HCT116 (cell line): ENCODE measurements at regions not wholly inside any gene's neighbourhood (a gene's known extent, or its start where the extent isn't known, plus 50 kb on each side); places are given as distances from the start of the nearest gene placed in this dataset.

ENCODE experiments used
- ATAC-seq: fragments of 200-7000 bp; cut with Tn5 transposase; 2 replicates; pipeline ENCODE4 v1.9.1; 2020; ENCODE audit warnings: mild to moderate bottlenecking, moderate library complexity
- BruUV-seq: library from RNA; stranded (reverse); fragments of 400-500 nt; replicated peaks from 2 replicates; lab custom pipeline; 2021; lab: Mats Ljungman, UMichigan
- CTCF ChIA-PET: fragments of 300-600 bp; sonication (Branson Sonifier 250); formaldehyde crosslinking; loops from one replicate; lab custom pipeline; 2021; ENCODE audit warnings: antibody characterized with exemption; lab: Charles Lee
- POLR2A ChIA-PET: fragments of 300-600, 350-600 bp; sonication (Branson Sonifier 250); formaldehyde crosslinking; loops from one replicate; lab custom pipeline; 2021; ENCODE audit warnings: antibody characterized with exemption; lab: Charles Lee
- RAD21 ChIA-PET, 2 experiments: fragments of 300-600 bp; sonication (Branson Sonifier 250); formaldehyde crosslinking; loops; one replicate each; lab custom pipeline; 2023; ENCODE audit warnings: low total read pairs in 2 of 2; ENCODE audit not compliant: uncharacterized antibody in 2 of 2, unreplicated experiment in 2 of 2, low non-redundant PET in 1 of 2; lab: Charles Lee
- DNase-seq: peaks from one replicate; pipeline ENCODE4 v3.0.0-alpha.2; 2010; ENCODE audit warnings: low read depth, low spot score
- H2AFZ ChIP-seq: fragments of 200-600 bp; shearing (Covaris generic), sonication (generic); 2 replicates; pipeline ENCODE4 v1.6.1; 2017; ENCODE audit warnings: low read depth, mixed run types, mixed read lengths, antibody characterized with exemption, low read length; ENCODE audit not compliant: poor library complexity, severe bottlenecking
- H3K27ac ChIP-seq: 2 replicates; pipeline ENCODE4 v1.5.1; 2012; ENCODE audit warnings: low read depth, low read length
- H3K27me3 ChIP-seq: fragments of 200-600 bp; sonication (generic); 2 replicates; pipeline ENCODE4 v1.6.1; 2016; ENCODE audit warnings: mixed run types, low read length, mixed read lengths; ENCODE audit not compliant: insufficient read depth
- H3K36me3 ChIP-seq, 2 experiments: fragments of 200-500 bp in 1 of 2; fragments of 200-600 bp in 1 of 2; sonication (Bioruptor generic) in 1 of 2; sonication (generic) in 1 of 2; 2 replicates each; pipeline versions ENCODE4 v1.5.1 to v1.6.1; 2014 to 2016; ENCODE audit warnings: low read length in 2 of 2, inconsistent platforms in 1 of 2, mixed read lengths in 1 of 2, mixed run types in 1 of 2; ENCODE audit not compliant: insufficient read depth in 2 of 2, control insufficient read depth in 1 of 2
- H3K4me1 ChIP-seq, 2 experiments: fragments of 200-600 bp in 1 of 2; sonication (generic) in 1 of 2; 2 replicates each; pipeline versions ENCODE4 v1.5.1 to v1.6.1; 2012 to 2017; ENCODE audit warnings: low read length in 2 of 2, inconsistent platforms in 1 of 2, mild to moderate bottlenecking in 1 of 2, mixed read lengths in 1 of 2, mixed run types in 1 of 2, moderate library complexity in 1 of 2; ENCODE audit not compliant: insufficient read depth in 2 of 2, control insufficient read depth in 1 of 2
- H3K4me2 ChIP-seq: fragments of 200-600 bp; sonication (generic); 2 replicates; pipeline ENCODE4 v1.6.1; 2017; ENCODE audit warnings: mixed run types, low read length, mixed read lengths
- H3K4me3 ChIP-seq, 2 experiments: fragments of 200-600 bp in 1 of 2; sonication (generic) in 1 of 2; replicated peaks in 1 of 2; 2 replicates each; pipeline ENCODE4 v1.5.1; 2011 to 2016; ENCODE audit warnings: low read length in 2 of 2, control low read depth in 1 of 2, low read depth in 1 of 2, mild to moderate bottlenecking in 1 of 2, mixed read lengths in 1 of 2, mixed run types in 1 of 2
- H3K79me2 ChIP-seq: fragments of 200-600 bp; sonication (generic); 2 replicates; pipeline ENCODE4 v1.6.1; 2017; ENCODE audit warnings: mild to moderate bottlenecking, mixed run types, low read length, moderate library complexity, mixed read lengths; ENCODE audit not compliant: insufficient read depth
- H3K9ac ChIP-seq: fragments of 200-600 bp; sonication (generic); 2 replicates; pipeline ENCODE4 v1.6.1; 2016; ENCODE audit warnings: low read length, mixed read lengths
- H3K9me2 ChIP-seq: fragments of 200-600 bp; sonication (generic), shearing (Covaris generic); 2 replicates; pipeline ENCODE4 v1.6.1; 2017; ENCODE audit warnings: mixed run types, mild to moderate bottlenecking, moderate library complexity; ENCODE audit not compliant: insufficient read depth
- H3K9me3 ChIP-seq, 2 experiments: fragments of 200-500 bp in 1 of 2; fragments of 200-600 bp in 1 of 2; sonication (Bioruptor generic) in 1 of 2; sonication (generic) in 1 of 2; 2 replicates each; pipeline ENCODE4 v1.6.1; 2014 to 2017; ENCODE audit warnings: low read length in 2 of 2, mixed read lengths in 2 of 2, inconsistent platforms in 1 of 2, low read depth in 1 of 2, mild to moderate bottlenecking in 1 of 2, mixed run types in 1 of 2, moderate library complexity in 1 of 2; ENCODE audit not compliant: control insufficient read depth in 1 of 2, insufficient read depth in 1 of 2
- H4K20me1 ChIP-seq: fragments of 200-600 bp; sonication (generic), shearing (Covaris generic); 2 replicates; pipeline ENCODE4 v1.6.1; 2017; ENCODE audit warnings: mixed run types, mild to moderate bottlenecking, moderate library complexity; ENCODE audit not compliant: insufficient read depth
- ATF3 ChIP-seq: IDR thresholded peaks from 2 replicates; pipeline ENCODE4 v1.6.1; 2012
- CBX3 ChIP-seq: IDR thresholded peaks from 2 replicates; pipeline ENCODE4 v1.6.1; 2012; ENCODE audit warnings: low read depth
- CTCF ChIP-seq, 3 experiments: fragments of 200-600 bp in 1 of 3; sonication (generic) in 1 of 3; IDR thresholded peaks in 2 of 3; conservative IDR thresholded peaks in 1 of 3; 2 replicates each; pipeline ENCODE4 v1.5.1; 2012 to 2017; ENCODE audit warnings: low read depth in 2 of 3, low read length in 2 of 3, antibody characterized with exemption in 1 of 3, borderline replicate concordance in 1 of 3, control low read depth in 1 of 3, mild to moderate bottlenecking in 1 of 3, mixed read lengths in 1 of 3, mixed run types in 1 of 3, moderate library complexity in 1 of 3; ENCODE audit not compliant: insufficient read depth in 1 of 3
- EGR1 ChIP-seq: IDR thresholded peaks from 2 replicates; pipeline ENCODE4 v1.6.1; 2012; ENCODE audit warnings: low read depth
- ELF1 ChIP-seq: IDR thresholded peaks from 2 replicates; pipeline ENCODE4 v1.6.1; 2012; ENCODE audit warnings: low read depth, borderline replicate concordance
- EZH2 ChIP-seq: fragments of 200-600 bp; sonication (generic); IDR thresholded peaks from 2 replicates; pipeline ENCODE4 v1.6.1; 2017; ENCODE audit warnings: antibody characterized with exemption, mixed run types
- FOSL1 ChIP-seq: IDR thresholded peaks from 2 replicates; pipeline ENCODE4 v1.6.1; 2012; ENCODE audit warnings: low read depth
- MAX ChIP-seq: IDR thresholded peaks from 2 replicates; pipeline ENCODE4 v1.6.1; 2012
- RAD21 ChIP-seq: IDR thresholded peaks from 2 replicates; pipeline ENCODE4 v1.6.1; 2012; ENCODE audit warnings: low read depth, mild to moderate bottlenecking
- SIN3A ChIP-seq: IDR thresholded peaks from 2 replicates; pipeline ENCODE4 v1.6.1; 2012; ENCODE audit warnings: low read depth
- SP1 ChIP-seq: IDR thresholded peaks from 2 replicates; pipeline ENCODE4 v1.6.1; 2012; ENCODE audit warnings: low read depth
- SRF ChIP-seq: IDR thresholded peaks from 2 replicates; pipeline ENCODE4 v1.6.1; 2012; ENCODE audit warnings: low read depth
- TCF7L2 ChIP-seq: IDR thresholded peaks from 2 replicates; pipeline ENCODE4 v1.7.0; 2011; ENCODE audit warnings: borderline replicate concordance, inconsistent platforms; ENCODE audit not compliant: insufficient read depth, insufficient read length; ENCODE audit errors: extremely low read depth
- ZBTB33 ChIP-seq: IDR thresholded peaks from 2 replicates; pipeline ENCODE4 v1.6.1; 2011; ENCODE audit warnings: mild to moderate bottlenecking, low read length, moderate library complexity; ENCODE audit not compliant: insufficient replicate concordance; ENCODE audit errors: extremely low read depth
- ZNF274 ChIP-seq: fragments of 200-500 bp; sonication (Bioruptor generic); IDR thresholded peaks from 2 replicates; pipeline ENCODE4 v1.6.1; 2014; ENCODE audit warnings: mild to moderate bottlenecking, low read depth, low read length, inconsistent platforms
- intact Hi-C: fragments of 100-400 bp; cut with micrococcal nuclease; formaldehyde crosslinking; loops from 2 replicates; pipeline ENCODE4 v1.10.0; 2022

- no peak overlapping the region for H2AFZ ChIP-seq
- no peak overlapping the region for H3K9ac ChIP-seq
- ATAC-seq: no peak
- BruUV-seq: no TSS peak
- CTCF ChIA-PET: no interaction called here
- no peaks in the 10 kb centered on the region for H3K9me3 ChIP-seq
- no peaks in the 10 kb centered on the region for H3K4me1 ChIP-seq
- no peak for DNase-seq
- H3K9me2 ChIP-seq: no peaks in the 10 kb centered on the region
- no peak for TF ChIP-seq ATF3
- TF ChIP-seq ELF1: no peak
- no peak for TF ChIP-seq SP1
- no peak for TF ChIP-seq CTCF (IDR thresholded peaks at IDR 0.05 in 2 of 3, conservative IDR thresholded peaks at IDR 0.05 in 1 of 3; ENCODE audit: borderline replicate concordance in 1 of 3, insufficient read depth in 1 of 3, low read depth in 2 of 3, low read length in 2 of 3)
- no peak for TF ChIP-seq ZBTB33
- no peak for TF ChIP-seq ZNF274
- TF ChIP-seq SRF: no peak
- TF ChIP-seq SIN3A: no peak
- TF ChIP-seq TCF7L2: no peak
- TF ChIP-seq CBX3: no peak
- no peak for TF ChIP-seq FOSL1
- no peak for TF ChIP-seq MAX
- TF ChIP-seq RAD21: no peak
- TF ChIP-seq EGR1: no peak
- no peak for TF ChIP-seq EZH2
- H3K27me3 ChIP-seq: 0 out of 2 replicates have a peak, but pooled peaks cover 3% of the 10 kb centered on the region
- H3K36me3 ChIP-seq: no peaks in the 10 kb centered on the region
- RAD21 ChIA-PET: no interaction called here
- H3K4me3 ChIP-seq: no peak overlapping the region
- no peaks in the 10 kb centered on the region for H3K79me2 ChIP-seq
- H4K20me1 ChIP-seq: no peaks in the 10 kb centered on the region
- intact Hi-C loops: loop anchor here (5.0 kb wide), 1 partner anchor 841 kb away; the partner anchor contains the start of gene TEX48
- no peak overlapping the region for H3K4me2 ChIP-seq
- H3K27ac ChIP-seq: no peak overlapping the region
- POLR2A ChIA-PET: no interaction called here
These were observed 405.0 kb upstream of the TNC start for GRCh38 chr9:115522912-115523311.
